Islet precursor cell (in vitro differentiated cells): ENCODE measurements at regions not wholly inside any gene's neighbourhood (a gene's known extent, or its start where the extent isn't known, plus 50 kb on each side); places are given as distances from the start of the nearest gene placed in this dataset.
A peak's percentile ranks its signal among the peaks of the same experiment; 100 is the strongest.
"Not testable (repeated sequence)": the region's sequence is repeated elsewhere in the genome, so short reads cannot be mapped to it uniquely, and the experiment has no call there.

Experiments used
- DNase-seq: peaks from one replicate; pipeline ENCODE4 v3.0.0-alpha.2; 2018

- DNase-seq, result no peak
These were observed 282.2 kb downstream of the NEBL start for GRCh38 chr10:20614911-20615310.

GRCh38 chr10:20608503-20608902 is 288.6 kb downstream of the NEBL start:
- no peak for DNase-seq

- no peak for DNase-seq
These were observed 290.1 kb downstream of the NEBL start for GRCh38 chr10:20606985-20607384.

GRCh38 chr10:20601941-20602461 is 295.1 kb downstream of the NEBL start:
- no peak for DNase-seq

- DNase-seq, result peak; percentile 97
These were observed 298.5 kb downstream of the NEBL start for GRCh38 chr10:20598590-20598989.

- peak; percentile 67 for DNase-seq
These were observed 300.2 kb downstream of the NEBL start for GRCh38 chr10:20596911-20597310.

- DNase-seq, result no peak
These were observed 300.9 kb downstream of the NEBL start for GRCh38 chr10:20596065-20596755.

GRCh38 chr10:20593649-20594048 is 303.5 kb downstream of the NEBL start:
- DNase-seq, result peak; percentile 52

- DNase-seq, result no peak
These were observed 315.1 kb downstream of the NEBL start for GRCh38 chr10:20582041-20582440.

- DNase-seq, result no peak
These were observed 323.2 kb downstream of the NEBL start for GRCh38 chr10:20573924-20574323.

GRCh38 chr10:20555990-20556389 is 341.1 kb downstream of the NEBL start:
- not testable (repeated sequence) for DNase-seq

- DNase-seq, result no peak
These were observed 344.7 kb downstream of the NEBL start for GRCh38 chr10:20552382-20552781.

GRCh38 chr10:20551761-20552160 is 345.4 kb downstream of the NEBL start:
- no peak for DNase-seq

- DNase-seq, result no peak
These were observed 360.9 kb downstream of the NEBL start for GRCh38 chr10:20535897-20536881.

GRCh38 chr10:20531241-20531883 is 365.7 kb downstream of the NEBL start:
- not testable (repeated sequence) for DNase-seq

- no peak for DNase-seq
These were observed 375.9 kb downstream of the NEBL start for GRCh38 chr10:20521186-20521585.

GRCh38 chr10:20515654-20516053 is 381.5 kb downstream of the NEBL start:
- DNase-seq, result no peak

GRCh38 chr10:20512631-20513030 is 384.5 kb downstream of the NEBL start:
- no peak for DNase-seq

- no peak for DNase-seq
These were observed 388.2 kb downstream of the NEBL start for GRCh38 chr10:20508921-20509320.

- no peak for DNase-seq
These were observed 394.1 kb downstream of the NEBL start for GRCh38 chr10:20502903-20503585.

GRCh38 chr10:20494474-20494873 is 402.6 kb downstream of the NEBL start:
- DNase-seq, result no peak

GRCh38 chr10:20492447-20492846 is 404.7 kb downstream of the NEBL start:
- peak; percentile 83 for DNase-seq

GRCh38 chr10:20489961-20490360 is 407.1 kb downstream of the NEBL start:
- DNase-seq, result peak; percentile 67
